OCI-LY1 (cell line): ENCODE measurements at regions not wholly inside any gene's neighbourhood (a gene's known extent, or its start where the extent isn't known, plus 50 kb on each side); places are given as distances from the start of the nearest gene placed in this dataset.

Experiments
- H2AFZ ChIP-seq: fragments of 200-600 bp; sonication (generic), shearing (Covaris generic); 2 replicates; pipeline ENCODE4 v1.6.0; 2014; ENCODE audit warnings: antibody characterized with exemption, mild to moderate bottlenecking, low read length
- H3F3A ChIP-seq: fragments of 200-600 bp; sonication (generic), shearing (Covaris generic); 2 replicates; pipeline ENCODE4 v1.6.0; 2014; ENCODE audit warnings: mild to moderate bottlenecking, antibody characterized with exemption, low read length, moderate library complexity; ENCODE audit not compliant: insufficient read depth
- H3K27ac ChIP-seq: fragments of 200-600 bp; sonication (generic); 2 replicates; pipeline ENCODE4 v1.5.1; 2014; ENCODE audit warnings: low read length, mixed run types, mild to moderate bottlenecking, low read depth; ENCODE audit not compliant: poor library complexity, severe bottlenecking
- H3K27me3 ChIP-seq: fragments of 200-600 bp; sonication (generic); 2 replicates; pipeline ENCODE4 v1.6.0; 2014; ENCODE audit warnings: antibody characterized with exemption, mild to moderate bottlenecking, low read length, moderate library complexity; ENCODE audit not compliant: insufficient read depth
- H3K36me3 ChIP-seq: fragments of 200-600 bp; sonication (generic); 2 replicates; pipeline ENCODE4 v1.6.1; 2014; ENCODE audit warnings: mild to moderate bottlenecking, antibody characterized with exemption, low read length, moderate library complexity, mixed read lengths; ENCODE audit not compliant: insufficient read depth
- H3K4me1 ChIP-seq: fragments of 200-600 bp; sonication (generic); 2 replicates; pipeline ENCODE4 v1.5.1; 2014; ENCODE audit warnings: mild to moderate bottlenecking, low read length, moderate library complexity; ENCODE audit not compliant: insufficient read depth, severe bottlenecking
- H3K4me2 ChIP-seq: fragments of 200-600 bp; sonication (generic), shearing (Covaris generic); 2 replicates; pipeline ENCODE4 v1.6.1; 2014; ENCODE audit warnings: low read length
- H3K4me3 ChIP-seq: fragments of 200-600 bp; sonication (generic); 2 replicates; pipeline ENCODE4 v1.5.1; 2014; ENCODE audit warnings: low read length, low read depth, mild to moderate bottlenecking, mixed read lengths; ENCODE audit not compliant: poor library complexity, severe bottlenecking
- H3K79me2 ChIP-seq: fragments of 200-600 bp; shearing (Covaris generic); 2 replicates; pipeline ENCODE4 v1.6.1; 2016; ENCODE audit warnings: mixed run types, low read length, mixed read lengths; ENCODE audit not compliant: insufficient read depth
- H3K9ac ChIP-seq: fragments of 200-600 bp; sonication (generic), shearing (Covaris generic); 2 replicates; pipeline ENCODE4 v1.6.1; 2014; ENCODE audit warnings: mild to moderate bottlenecking, low read length, mixed read lengths
- H3K9me2 ChIP-seq: fragments of 200-600 bp; sonication (generic), shearing (Covaris generic); 2 replicates; pipeline ENCODE4 v1.6.1; 2014; ENCODE audit warnings: low read depth, mild to moderate bottlenecking, low read length, mixed read lengths
- H3K9me3 ChIP-seq: fragments of 200-600 bp; shearing (Covaris generic); 2 replicates; pipeline ENCODE4 v1.6.1; 2014; ENCODE audit warnings: low read length, mixed read lengths
- H4K20me1 ChIP-seq: fragments of 200-600 bp; sonication (generic), shearing (Covaris generic); 2 replicates; pipeline ENCODE4 v1.6.0; 2016; ENCODE audit warnings: mild to moderate bottlenecking, low read length; ENCODE audit not compliant: insufficient read depth
- EZH2 ChIP-seq: fragments of 200-600 bp; sonication (generic), shearing (Covaris generic); IDR thresholded peaks from 2 replicates; pipeline ENCODE4 v1.8.0; 2017; ENCODE audit warnings: borderline replicate concordance, mixed run types, mild to moderate bottlenecking, antibody characterized with exemption, low read length, moderate library complexity, mixed read lengths
- TF ChIP-seq, protein P1 (sequence below): fragments of 200-600 bp; sonication (generic), shearing (Covaris generic); IDR thresholded peaks from 2 replicates; pipeline ENCODE4 v1.5.1; 2017; ENCODE audit warnings: mild to moderate bottlenecking, antibody characterized with exemption, low read length, moderate library complexity, mixed read lengths

DNA sequence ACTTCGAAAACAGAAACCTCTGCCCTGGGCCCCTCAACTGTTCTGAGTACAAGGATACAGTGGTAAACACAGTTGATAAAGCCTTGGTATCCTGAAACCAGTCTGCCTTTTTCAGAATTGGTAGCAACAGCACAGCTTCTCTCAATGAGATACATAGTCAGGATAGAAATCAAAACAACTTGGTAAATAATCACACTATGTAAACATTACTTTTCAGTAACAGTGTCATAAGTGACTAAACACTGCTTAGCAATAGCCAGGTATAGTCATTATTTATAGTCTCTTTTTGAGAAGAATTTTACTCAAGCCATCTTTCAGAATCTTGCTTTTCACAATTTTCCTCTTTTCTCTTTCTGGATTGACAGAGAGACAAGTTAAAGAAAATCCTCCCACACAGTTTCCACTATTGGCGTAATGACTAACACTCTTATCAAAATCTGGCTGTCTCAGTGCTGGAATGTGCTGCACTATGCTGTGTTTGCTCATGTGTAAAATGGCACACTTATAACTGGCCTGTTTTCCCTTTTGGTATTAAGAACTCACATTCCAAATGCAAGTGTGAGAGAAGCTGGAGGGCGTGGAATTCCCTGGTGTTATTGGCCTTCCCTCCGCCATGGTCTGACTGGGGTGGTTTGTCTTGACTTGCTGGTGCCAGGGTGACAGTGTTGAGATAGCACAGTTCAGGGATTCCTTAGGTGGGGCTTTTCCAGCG lies 368.8 kb downstream of the TDRD3 start:
- Histone ChIP-seq H3K4me3 (no peak overlapping the region), H3K4me2 (no peak overlapping the region), H3K9me3 (no peaks in the 10 kb centered on the region), H3K27me3 (no peaks in the 10 kb centered on the region), H3F3A (no peaks in the 10 kb centered on the region), H3K79me2 (no peaks in the 10 kb centered on the region), H2AFZ (no peak overlapping the region), H3K9ac (no peak overlapping the region), H4K20me1 (no peaks in the 10 kb centered on the region), H3K27ac (no peak overlapping the region), H3K9me2 (no peaks in the 10 kb centered on the region; the same call in 1 of the 2 replicates), H3K4me1 (no peaks in the 10 kb centered on the region), H3K36me3 (no peaks in the 10 kb centered on the region)
- no peak for TF ChIP-seq EZH2
- TF ChIP-seq, protein P1, sequence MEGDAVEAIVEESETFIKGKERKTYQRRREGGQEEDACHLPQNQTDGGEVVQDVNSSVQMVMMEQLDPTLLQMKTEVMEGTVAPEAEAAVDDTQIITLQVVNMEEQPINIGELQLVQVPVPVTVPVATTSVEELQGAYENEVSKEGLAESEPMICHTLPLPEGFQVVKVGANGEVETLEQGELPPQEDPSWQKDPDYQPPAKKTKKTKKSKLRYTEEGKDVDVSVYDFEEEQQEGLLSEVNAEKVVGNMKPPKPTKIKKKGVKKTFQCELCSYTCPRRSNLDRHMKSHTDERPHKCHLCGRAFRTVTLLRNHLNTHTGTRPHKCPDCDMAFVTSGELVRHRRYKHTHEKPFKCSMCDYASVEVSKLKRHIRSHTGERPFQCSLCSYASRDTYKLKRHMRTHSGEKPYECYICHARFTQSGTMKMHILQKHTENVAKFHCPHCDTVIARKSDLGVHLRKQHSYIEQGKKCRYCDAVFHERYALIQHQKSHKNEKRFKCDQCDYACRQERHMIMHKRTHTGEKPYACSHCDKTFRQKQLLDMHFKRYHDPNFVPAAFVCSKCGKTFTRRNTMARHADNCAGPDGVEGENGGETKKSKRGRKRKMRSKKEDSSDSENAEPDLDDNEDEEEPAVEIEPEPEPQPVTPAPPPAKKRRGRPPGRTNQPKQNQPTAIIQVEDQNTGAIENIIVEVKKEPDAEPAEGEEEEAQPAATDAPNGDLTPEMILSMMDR: no peak

GRCh38 chr13:60759499-60759898 lies 362.5 kb downstream of the TDRD3 start:
- Histone ChIP-seq H3K27ac (no peak overlapping the region), H3K9ac (no peak overlapping the region), H3K9me3 (no peaks in the 10 kb centered on the region), H2AFZ (no peak overlapping the region), H4K20me1 (no peaks in the 10 kb centered on the region), H3K36me3 (no peaks in the 10 kb centered on the region), H3K9me2 (no peaks in the 10 kb centered on the region), H3F3A (no peaks in the 10 kb centered on the region), H3K27me3 (no peaks in the 10 kb centered on the region), H3K79me2 (no peaks in the 10 kb centered on the region), H3K4me2 (no peak overlapping the region), H3K4me3 (no peak overlapping the region), H3K4me1 (no peaks in the 10 kb centered on the region)
- TF ChIP-seq EZH2: no peak
- TF ChIP-seq, protein P1: no peak

- H2AFZ ChIP-seq: no peak overlapping the region
- no peaks in the 10 kb centered on the region for H3K4me1 ChIP-seq
- no peaks in the 10 kb centered on the region for H3K9me2 ChIP-seq
- no peaks in the 10 kb centered on the region for H3K27me3 ChIP-seq
- H3K9ac ChIP-seq: no peak overlapping the region
- no peak for TF ChIP-seq EZH2
- TF ChIP-seq, protein P1: no peak
- H3K4me2 ChIP-seq: no peak overlapping the region
- H3K9me3 ChIP-seq: no peaks in the 10 kb centered on the region
- no peaks in the 10 kb centered on the region for H4K20me1 ChIP-seq
- H3K27ac ChIP-seq: no peak overlapping the region
- no peaks in the 10 kb centered on the region for H3K36me3 ChIP-seq
- H3K4me3 ChIP-seq: no peak overlapping the region
- H3F3A ChIP-seq: no peaks in the 10 kb centered on the region
- H3K79me2 ChIP-seq: no peaks in the 10 kb centered on the region
Measured at GRCh38 chr13:60758637-60759036, 361.6 kb downstream of the TDRD3 start.
